G401 (cell line): ENCODE measurements at regions not wholly inside any gene's neighbourhood (a gene's known extent, or its start where the extent isn't known, plus 50 kb on each side); places are given as distances from the start of the nearest gene placed in this dataset.
"Not testable (repeated sequence)": the region's sequence is repeated elsewhere in the genome, so short reads cannot be mapped to it uniquely, and the experiment has no call there.

Experiments used
- DNase-seq: peaks from one replicate; pipeline ENCODE4 v3.0.0-alpha.2; 2015; ENCODE audit warnings: low spot score
- in situ Hi-C: cut with HindIII; loops from 2 replicates; pipeline ENCODE4 v1.10.0; 2016; ENCODE audit warnings: low sequenced_read_pairs, mixed read lengths

DNA sequence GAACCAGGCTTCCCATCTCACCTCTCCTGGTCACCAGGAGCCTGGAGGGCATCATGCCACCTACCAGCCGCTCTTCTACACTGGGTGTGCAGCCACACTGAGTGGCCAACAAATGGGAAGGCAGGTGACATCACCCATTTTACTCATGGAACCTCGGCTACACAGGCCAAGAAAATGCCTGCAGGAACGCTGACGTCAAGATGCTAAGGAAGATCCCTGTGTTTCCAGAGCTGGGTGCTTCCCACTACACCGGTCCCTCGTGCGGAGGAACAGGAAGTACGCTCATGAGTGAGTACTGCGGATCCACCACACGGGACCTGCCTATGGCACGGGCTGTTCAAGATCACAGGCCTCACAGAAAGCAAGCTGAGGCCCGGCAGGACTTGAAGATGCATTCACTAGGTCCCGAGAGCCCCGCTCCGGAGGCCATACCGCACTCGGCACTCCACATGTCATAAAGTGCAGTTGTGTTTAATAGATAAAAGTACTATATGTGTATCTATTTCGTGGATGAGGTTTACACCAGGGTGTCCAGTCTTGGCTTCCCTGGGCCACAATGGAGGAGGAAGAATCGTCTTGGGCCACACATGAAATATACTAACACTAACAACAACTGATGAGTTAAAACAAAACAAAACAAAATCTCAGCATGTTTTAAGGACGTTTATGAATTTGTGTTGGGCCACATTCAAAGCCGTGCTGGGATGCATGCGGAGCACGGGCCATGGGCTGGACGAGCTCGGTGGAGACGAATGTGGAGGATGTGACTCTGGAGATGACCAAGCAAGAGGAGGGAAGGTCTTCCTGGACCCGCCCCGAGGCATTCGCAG lies 257.9 kb downstream of the THBS2 start:
- in situ Hi-C loops: no loop called here

GRCh38 chr6:168994956-168995355 lies 258.7 kb downstream of the THBS2 start:
- in situ Hi-C loops: no loop called here
- DNase-seq: no peak

More for the DNA sequence above, 257.9 kb downstream of the THBS2 start:
- DNase-seq: no peak

DNA sequence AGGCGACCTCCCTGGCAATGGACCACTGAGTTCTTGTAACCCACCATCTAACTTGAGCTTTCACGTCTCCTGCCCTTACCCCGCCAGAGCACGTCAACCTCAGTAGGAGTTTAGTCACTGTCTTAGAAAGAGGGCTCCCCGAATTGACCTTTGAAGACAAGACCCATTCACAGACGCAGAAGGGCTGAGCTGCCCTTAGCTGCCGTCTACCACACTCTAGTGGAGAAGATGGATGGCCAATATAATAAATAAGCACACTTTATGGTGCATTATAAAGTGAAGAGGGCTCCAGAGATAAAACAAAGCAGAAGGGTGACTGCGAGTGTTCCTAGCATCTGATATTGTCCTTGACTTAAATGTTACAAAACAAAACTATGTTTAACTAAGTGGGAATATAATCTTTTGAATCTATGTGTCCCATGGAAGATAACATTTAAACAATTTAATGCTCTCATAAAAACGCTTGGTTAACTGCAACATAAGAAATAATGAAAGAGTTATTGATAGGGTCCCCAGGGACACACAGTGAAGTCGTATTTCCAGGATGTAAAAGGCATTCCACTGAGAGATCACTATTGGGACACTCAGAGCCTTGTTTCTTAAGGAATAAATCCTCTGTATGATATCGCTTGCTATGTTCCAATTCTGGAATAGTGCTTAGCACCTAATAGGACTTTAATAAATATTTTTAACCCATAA lies 261.1 kb downstream of the THBS2 start:
- in situ Hi-C loops: no loop called here
- DNase-seq: no peak

DNA sequence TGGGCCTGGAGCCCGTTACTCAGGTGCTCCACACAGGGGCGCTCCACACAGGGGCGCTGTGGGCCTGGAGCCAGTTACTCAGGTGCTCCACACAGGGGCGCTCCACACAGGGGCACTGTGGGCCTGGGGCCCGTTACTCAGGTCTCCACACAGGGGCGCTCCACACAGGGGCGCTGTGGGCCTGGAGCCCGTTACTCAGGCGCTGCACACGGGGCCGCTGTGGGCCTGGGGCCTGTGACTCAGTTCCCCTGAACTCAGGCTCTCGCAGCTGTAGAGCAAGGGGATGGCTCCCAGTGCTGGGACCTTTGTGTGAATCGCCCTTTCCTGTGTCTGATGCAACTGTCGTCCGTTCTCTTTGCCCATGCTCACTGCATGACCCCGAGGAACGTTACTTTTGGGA lies 262.0 kb downstream of the THBS2 start:
- DNase-seq, in situ Hi-C loops: not testable (repeated sequence)

DNA sequence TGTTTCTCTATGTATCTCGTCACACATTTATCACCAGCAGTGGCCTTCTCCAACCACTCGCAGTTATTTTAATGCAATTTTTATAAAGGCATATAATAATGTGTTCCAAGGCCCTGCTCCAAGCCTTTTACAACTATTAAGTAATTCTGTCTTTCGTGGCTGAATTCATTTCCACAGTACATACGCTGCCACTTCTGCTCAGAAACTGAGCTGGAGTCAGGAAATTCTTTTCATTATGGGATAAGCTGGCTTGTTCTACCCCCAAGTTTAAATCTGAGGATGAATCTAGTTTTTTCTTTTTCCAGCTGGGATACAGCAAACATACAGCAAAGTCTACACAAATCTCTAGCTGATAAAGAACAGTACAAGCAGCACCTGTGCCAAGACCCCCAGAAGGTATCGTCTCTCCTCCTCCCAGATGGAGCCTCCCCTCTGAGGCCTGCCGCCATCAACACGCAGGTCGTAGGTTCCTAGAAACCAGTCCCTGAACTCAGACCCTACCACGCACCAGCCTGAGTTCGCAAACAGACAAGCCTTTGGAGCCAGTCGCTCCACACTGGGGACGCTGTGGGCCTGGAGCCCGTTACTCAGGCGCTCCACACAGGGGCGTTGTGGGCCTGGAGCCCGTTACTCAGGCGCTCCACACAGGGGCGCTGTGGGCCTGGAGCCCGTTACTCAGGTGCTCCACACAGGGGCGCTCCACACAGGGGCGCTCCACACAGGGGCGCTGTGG lies 263.5 kb downstream of the THBS2 start:
- no peak for DNase-seq
- in situ Hi-C loops: no loop called here

DNA sequence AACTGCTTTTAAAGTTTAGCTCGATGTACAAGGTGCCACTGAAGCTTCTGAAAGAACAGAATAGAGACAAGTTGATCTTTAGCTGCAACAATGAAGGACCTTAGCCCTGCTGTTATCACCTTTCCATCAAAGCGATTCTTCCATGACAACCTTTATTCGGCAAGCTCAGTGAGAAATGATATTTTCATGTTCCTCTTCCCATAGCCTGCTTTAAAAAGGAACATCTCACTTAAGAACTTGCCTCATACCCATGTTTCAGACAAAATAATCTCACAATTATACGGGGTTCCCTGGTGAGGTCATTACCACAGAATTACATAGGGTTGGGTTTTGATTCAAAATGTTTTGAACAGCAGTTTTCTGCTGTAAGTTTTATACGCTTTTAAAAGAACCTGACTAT lies 264.2 kb downstream of the THBS2 start:
- in situ Hi-C loops: no loop called here
- DNase-seq: no peak

DNA sequence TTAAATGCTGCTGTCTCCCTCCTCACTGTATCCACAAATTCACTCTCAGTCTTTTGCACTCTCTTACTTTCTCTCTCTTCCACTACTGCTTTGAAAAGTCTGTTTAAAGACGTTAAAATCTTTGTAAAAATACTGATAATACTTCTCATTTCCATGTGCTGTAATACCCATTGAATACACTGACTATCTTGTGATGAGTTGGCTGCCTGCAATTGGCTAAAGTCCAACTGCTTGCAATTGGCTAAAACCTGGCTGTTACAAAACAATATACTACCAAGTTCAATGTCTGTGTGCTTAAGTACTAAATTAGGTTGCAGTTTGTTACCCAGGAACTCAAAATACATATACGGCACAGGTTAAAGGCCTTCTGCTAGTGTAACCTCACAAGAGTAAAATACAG lies 264.8 kb downstream of the THBS2 start:
- in situ Hi-C loops: no loop called here
- no peak for DNase-seq

- in situ Hi-C loops: no loop called here
- DNase-seq: no peak
Measured at GRCh38 chr6:168988280-168988679, 265.4 kb downstream of the THBS2 start.

GRCh38 chr6:168985705-168986104 lies 267.9 kb downstream of the THBS2 start:
- in situ Hi-C loops: no loop called here
- no peak for DNase-seq

DNA sequence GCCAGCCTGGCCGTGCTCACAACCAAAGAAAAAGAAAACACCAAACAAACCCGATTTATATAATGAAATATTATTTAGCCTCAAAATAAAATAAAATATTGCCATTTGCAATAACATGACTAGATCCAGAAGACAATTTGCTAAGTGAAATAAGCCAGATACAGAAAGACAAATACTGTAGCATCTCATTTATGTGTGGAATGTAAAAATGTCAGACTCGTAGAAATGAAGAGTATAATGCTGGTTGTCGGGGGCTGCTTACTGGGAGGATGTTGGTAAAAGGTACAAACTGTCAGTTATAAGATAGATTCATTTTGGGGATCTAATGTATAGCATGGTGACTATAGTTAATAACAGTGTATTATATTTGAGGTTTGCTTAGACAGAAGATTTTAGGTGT lies 269.7 kb downstream of the THBS2 start:
- DNase-seq: no peak
- in situ Hi-C loops: no loop called here

DNA sequence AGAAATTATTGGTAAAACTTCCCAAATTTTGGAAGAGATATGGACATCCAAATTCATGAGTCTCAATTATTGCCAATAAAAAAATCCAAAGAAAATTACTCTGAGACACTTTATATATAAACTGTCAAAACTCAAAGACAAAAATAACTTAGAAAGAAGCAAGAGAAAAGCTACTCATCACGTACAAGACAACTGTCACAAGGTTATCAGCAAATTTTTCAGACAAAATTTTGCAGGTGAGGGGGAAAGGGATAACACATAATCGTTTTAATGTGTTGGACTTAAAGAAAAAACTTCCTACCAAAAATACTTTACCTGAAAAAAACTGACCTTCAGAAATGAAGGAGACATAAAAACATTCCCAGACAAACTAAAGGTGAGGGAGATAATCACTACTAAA lies 272.5 kb downstream of the THBS2 start:
- in situ Hi-C loops: no loop called here

GRCh38 chr6:168979254-168979653 lies 274.4 kb downstream of the THBS2 start:
- no peak for DNase-seq
- in situ Hi-C loops: no loop called here

More for the DNA sequence above, 272.5 kb downstream of the THBS2 start:
- DNase-seq: no peak

DNA sequence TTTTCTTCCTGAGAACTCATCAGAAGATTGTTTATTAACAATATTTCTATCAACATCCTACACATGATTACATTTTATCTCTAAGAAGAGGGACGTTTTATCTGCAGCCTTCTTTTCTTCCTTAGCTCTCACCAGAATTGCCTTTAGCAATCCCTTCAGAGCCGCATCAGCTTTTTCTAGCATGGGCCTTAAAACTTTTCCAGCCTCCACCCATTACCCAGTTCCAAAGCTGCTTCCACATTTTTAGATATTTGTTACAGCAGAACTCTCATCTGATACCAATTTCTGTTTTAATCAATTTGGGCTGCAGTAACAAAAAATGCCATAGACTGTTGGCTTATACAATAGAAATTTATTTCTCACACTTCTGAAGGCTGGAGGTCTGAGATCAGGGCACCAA lies 281.5 kb downstream of the THBS2 start:
- in situ Hi-C loops: no loop called here
- no peak for DNase-seq

GRCh38 chr6:168971549-168971948 lies 282.1 kb downstream of the THBS2 start:
- in situ Hi-C loops: no loop called here

DNA sequence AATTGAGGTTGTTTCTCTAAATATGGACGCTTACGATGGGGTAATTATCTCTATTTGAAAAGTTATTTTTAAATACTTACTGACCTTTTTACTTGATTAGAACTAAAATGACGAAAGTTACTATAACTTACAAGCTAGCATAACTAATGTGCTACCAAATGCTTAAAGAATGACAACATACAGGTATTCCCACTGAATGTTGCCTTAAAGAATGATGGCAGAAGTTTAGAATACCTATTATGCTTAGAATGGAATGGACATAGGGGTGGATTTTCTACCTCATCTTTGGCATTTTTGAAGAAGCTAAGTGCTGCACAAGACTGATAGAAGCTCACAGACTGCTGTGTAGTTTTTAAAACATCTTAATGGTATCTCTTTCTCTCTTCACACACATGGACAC lies 284.8 kb downstream of the THBS2 start:
- in situ Hi-C loops: no loop called here
- DNase-seq: no peak

More at GRCh38 chr6:168971549-168971948, 282.1 kb downstream of the THBS2 start:
- DNase-seq: no peak

GRCh38 chr6:168968228-168968627 lies 285.4 kb downstream of the THBS2 start:
- no peak for DNase-seq
- in situ Hi-C loops: no loop called here

DNA sequence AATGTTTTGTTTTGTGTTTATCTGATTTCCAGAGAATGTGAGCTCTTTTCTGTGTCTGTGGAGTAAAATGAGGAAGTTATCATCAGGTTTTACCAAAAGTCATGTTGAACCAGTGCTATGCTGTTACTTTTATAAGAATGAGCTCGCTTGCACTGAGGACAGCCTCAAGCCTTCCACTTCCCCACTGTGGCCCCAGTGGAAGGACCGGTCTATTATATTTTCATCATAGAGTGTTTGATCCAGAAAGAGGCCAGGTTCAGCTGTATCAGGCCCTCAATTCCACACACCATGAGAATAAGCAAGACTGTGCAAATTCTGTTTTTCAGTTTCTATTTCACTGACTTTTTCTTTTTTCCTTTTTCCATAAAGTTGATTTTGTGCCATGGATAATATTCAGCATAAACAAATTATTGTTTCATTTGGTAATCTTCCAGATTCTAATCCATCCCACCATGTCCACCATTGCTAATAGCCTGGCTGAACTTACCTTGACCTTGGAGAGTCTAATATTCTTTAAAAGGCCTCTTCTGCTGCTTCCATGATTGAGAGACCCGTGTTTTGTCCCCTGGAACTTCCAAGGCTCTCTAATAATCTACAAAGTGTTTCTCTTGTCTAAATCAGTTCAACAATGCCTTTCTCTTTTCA lies 286.2 kb downstream of the THBS2 start:
- in situ Hi-C loops: no loop called here
- no peak for DNase-seq

DNA sequence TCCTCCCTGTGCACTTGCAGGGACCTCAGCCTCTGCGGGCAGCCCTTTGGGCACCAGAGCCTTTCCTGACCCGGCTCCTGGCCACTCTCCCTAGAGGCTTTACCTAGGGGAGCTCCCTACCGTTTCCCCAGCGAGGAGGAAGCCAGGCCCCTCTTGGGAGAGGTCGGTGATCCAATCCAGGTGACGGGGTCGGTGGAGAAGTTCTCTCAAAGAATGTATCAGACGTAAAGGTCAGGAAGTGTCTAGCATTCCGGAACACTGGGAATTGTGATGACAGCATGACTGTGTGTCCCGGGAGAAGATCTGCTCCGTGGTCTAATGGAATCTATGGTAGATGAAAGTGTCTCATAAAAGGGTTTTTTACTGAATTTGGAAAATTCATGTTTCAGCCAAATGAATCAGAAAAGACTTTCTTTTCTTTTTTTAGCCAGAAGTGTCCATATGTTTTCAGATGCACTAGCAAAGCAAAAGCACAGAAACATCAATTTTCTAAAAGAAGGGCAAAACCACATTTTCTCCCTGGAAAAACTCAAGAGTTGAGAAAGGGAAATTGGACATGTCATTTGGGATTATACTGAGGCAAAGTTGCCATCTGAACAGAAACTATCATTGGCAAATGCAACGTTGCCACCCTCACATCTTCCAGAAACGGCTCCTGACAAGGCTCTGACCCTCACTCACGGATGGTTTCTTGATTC lies 289.4 kb downstream of the THBS2 start:
- in situ Hi-C loops: no loop called here
- no peak for DNase-seq

- in situ Hi-C loops: no loop called here
- no peak for DNase-seq
Measured at GRCh38 chr6:168962886-168963285, 290.8 kb downstream of the THBS2 start.
